CD1c-positive myeloid dendritic cell (primary cell): ENCODE measurements at regions not wholly inside any gene's neighbourhood (a gene's known extent, or its start where the extent isn't known, plus 50 kb on each side); places are given as distances from the start of the nearest gene placed in this dataset.
"Not testable (repeated sequence)": the region's sequence is repeated elsewhere in the genome, so short reads cannot be mapped to it uniquely, and the experiment has no call there.

Experiments
- DNase-seq: peaks from one replicate; pipeline ENCODE4 v3.0.0-alpha.2; 2016; ENCODE audit errors: extremely low spot score

- DNase-seq = no peak
Observed at GRCh38 chr10:84632866-84633265, 304.5 kb downstream of the CCSER2 start.

DNA sequence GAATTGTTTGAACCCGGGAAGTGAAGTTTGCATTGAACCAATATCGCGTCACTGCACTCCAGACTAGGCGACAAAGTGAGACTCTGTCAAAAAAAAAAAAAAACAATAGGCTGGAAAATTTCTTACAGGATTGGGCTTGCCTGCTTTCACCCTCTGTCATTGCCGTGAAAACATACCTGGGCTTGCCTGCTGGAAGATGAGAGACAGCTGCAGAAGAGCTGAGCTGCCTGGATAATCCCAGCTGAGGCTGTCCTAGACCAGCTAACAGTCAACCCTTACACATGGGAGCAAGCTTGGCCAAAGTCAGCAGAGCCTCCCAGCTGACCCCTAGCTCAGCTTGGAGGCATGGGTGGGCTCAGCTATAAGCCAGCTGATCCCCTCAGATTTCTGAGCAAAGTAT lies 306.2 kb downstream of the CCSER2 start:
- DNase-seq = no peak

DNA sequence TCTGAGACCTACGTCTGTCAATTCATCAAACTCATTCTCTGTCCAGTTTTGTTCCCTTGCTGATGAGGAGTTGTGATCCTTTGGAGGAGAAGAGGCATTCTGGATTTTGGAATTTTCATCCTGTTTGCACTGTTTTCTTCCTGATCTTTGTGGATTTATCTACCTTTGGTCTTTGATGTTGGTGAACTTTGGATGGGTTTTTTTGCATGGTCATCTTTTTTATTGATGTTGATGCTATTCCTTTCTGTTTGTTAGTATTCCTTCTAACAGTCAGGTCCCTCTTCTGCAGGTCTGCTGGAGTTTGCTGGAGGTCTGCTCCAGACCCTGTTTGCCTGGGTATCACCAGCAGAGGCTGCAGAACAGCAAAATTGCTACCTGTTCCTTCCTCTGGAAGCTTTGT lies 322.2 kb downstream of the CCSER2 start:
- DNase-seq = not testable (repeated sequence)

GRCh38 chr10:84654671-84655070 lies 326.3 kb downstream of the CCSER2 start:
- no peak for DNase-seq

- no peak for DNase-seq
Observed at GRCh38 chr10:84659027-84659426, 330.6 kb downstream of the CCSER2 start.

- DNase-seq = no peak
Observed at GRCh38 chr10:84659497-84660439, 331.4 kb downstream of the CCSER2 start.

GRCh38 chr10:84660450-84661159 lies 332.2 kb downstream of the CCSER2 start:
- DNase-seq = no peak

- DNase-seq = no peak
Observed at GRCh38 chr10:84665211-84665610, 336.8 kb downstream of the CCSER2 start.

- no peak for DNase-seq
Observed at GRCh38 chr10:84665883-84666463, 337.6 kb downstream of the CCSER2 start.

DNA sequence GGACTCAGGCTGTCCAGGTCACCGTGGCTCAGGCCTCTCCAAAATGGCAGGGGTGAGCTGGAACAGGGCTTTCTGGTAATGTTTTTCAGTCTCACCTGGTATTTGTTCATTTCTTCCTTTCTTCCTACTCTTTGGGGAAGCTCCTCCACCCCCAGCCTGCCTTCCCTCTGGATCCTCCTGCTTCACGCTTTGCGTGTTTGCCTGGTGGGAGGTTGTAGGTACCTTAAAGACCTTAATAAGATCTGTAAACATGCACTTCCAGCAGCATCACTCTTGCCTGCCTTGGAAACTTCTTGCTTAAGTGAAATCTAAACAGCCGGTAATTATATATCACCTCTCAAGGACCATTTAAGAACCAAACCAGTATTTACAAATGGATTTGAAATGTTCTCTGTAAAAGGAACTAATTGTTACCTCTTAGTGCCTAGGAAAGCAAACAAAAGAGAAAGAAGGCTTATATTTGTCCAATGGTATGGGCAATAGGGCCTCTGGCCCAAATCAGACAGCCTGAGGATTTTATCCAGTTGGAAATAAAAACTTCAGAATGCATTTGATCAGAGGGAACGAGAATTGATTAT lies 339.9 kb downstream of the CCSER2 start:
- no peak for DNase-seq

GRCh38 chr10:84675060-84675459 lies 346.7 kb downstream of the CCSER2 start:
- DNase-seq = no peak

- DNase-seq = no peak
Observed at GRCh38 chr10:84676536-84676935, 348.1 kb downstream of the CCSER2 start.

DNA sequence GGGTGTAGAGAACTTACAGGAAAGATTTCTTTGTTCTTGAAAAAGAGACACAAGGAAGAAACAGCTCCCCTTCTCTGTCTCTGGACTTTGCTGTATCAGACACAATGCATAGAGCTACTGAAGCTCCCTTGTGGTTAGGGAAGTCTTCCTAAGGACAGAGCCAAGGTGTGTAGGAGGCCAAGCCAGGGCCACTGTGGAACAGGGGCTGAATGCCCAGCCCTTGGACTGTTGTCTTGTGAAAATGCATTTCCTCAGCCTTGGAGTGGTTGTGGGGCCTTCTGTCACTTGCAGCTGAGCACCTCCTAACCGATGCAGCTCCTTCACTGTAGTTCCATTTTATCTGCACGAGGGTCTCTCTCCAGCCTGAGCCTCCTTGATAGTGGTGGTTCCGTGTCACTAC lies 353.4 kb downstream of the CCSER2 start:
- DNase-seq = no peak

DNA sequence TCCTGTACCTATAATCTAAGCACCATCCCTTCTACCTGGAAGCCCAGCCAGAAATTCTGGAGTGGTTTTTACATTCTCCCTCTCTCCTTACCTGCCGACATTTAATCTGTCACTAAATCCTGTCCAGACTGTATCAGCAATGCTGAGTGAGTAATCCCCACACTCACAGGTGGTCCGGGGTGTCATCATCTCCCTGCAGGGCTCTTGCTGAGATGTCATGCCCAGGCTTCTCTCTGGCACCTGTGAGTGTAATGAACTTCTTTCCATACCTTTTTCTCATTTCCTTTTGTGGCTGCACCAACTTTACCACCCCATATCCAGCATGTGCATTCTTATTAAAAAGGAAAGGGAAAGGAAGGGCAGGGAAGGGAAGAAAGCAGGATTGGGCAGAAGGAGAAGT lies 355.2 kb downstream of the CCSER2 start:
- no peak for DNase-seq

DNA sequence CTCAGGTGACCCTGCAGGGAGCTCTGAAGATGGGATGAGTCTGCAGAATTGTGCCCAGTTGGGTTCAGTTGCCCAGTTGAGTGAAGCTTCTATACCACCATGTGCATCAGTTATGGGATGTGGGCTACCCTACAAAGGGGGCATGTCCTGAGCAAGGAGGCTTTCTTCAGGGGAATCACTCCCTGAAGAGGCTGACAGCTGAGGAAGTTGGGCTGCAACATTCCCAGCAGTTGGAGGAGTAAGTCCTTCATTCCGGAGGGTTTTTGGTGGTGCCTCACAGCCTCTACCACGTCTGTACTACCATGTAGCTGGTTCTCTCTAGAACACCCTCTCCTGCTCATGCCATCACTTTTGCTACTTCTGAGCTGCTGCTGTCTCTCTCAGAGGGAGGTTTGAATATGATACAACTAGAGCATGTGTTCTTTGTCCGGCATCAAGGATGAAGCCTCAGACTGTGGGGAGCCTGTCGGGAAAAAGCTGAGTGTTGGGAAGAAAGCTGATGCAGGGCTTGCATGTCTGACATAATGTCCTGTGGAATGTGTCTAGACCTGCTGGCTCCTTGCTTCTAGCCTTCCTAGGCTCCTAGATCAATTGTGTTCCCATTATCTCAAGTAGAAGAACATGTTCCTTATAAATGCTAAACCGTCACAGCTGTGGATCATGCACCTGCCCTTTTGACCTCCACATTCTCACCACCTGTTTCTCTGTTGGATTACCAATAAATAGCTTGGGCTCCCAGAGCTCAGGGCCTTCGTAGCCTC lies 355.8 kb downstream of the CCSER2 start:
- no peak for DNase-seq

GRCh38 chr10:84685047-84685660 lies 356.8 kb downstream of the CCSER2 start:
- no peak for DNase-seq

DNA sequence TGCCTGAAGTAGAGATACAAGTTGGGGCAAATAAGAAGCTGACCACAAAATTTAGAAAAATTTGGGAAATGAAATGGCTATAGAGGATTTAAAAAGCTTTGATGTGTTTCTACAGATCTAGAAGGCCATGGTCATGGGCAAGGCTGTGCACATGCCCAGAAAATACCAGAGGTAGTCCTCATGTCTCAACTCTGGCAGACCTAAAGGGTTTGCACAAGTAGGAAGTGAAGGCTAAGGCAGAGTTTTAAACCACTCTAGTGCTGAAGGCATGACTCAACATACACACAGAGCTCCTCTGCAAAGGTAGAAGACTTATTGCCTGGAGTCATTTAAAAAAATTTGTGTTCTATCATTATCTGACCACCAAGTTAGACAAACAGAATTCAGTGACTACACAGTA lies 364.6 kb downstream of the CCSER2 start:
- DNase-seq = no peak

DNA sequence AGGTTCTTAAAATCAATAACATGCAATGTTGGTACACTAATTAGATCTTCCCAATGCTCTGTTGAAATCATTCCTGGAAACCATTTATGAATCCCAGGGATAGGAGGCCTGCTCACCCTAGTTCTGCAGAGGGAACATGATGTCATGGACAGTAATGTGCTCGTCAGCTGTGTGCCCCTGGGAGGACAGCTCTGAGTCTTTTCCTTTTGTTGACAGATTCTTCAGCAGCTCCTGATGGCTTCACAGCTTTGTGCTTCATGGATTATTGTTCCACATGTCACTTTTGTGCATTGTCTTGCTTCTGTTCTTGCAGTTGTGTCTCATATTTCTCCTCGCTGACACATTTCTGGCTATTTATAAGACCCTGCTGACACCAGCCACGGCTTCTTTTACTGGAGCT lies 367.5 kb downstream of the CCSER2 start:
- DNase-seq = no peak

- DNase-seq = no peak
Observed at GRCh38 chr10:84696610-84697009, 368.2 kb downstream of the CCSER2 start.

- DNase-seq = no peak
Observed at GRCh38 chr10:84698989-84699388, 370.6 kb downstream of the CCSER2 start.
